ENCODE measurements at regions not wholly inside any gene's neighbourhood (a gene's known extent, or its start where the extent isn't known, plus 50 kb on each side); places are given as distances from the start of the nearest gene placed in this dataset.

DNA sequence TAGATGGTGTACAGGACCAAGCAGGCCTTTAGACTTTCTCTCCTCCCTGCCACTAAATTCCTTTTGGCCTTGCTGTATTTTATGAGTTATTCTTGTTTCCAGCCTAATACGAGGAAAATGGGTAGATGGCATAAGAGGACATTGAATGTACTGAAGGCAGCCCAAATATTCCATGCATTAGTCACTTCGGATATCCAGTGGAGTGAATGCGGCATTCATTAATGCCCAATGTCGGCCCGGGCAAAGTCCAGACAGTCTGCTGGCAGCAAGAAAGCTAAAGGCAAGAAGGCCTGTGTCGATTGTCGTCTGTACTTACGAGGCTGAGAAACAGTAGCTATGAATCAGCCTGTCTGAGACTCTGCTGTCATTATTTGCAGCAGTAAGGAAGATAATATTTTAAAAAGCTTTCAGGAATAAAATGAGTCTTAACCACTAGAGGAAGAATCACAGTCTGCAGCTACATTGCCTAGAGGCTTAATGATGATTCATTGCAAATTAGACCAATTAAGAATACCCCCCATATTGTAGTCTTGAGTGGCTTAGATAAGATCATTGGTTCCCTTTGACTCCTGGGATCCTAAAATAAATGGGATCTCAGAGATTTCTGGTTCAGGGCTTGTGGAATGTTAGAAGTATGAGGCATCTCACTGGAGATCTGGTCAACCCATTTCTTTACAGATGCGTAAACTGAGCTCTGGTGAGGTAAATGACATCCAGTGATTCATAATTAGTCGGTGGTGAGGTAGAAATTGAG lies 534.1 kb upstream of the JAG1 start:
- no peak for DNase-seq (ENCODE audit: low read depth in 3 of 3)

DNA sequence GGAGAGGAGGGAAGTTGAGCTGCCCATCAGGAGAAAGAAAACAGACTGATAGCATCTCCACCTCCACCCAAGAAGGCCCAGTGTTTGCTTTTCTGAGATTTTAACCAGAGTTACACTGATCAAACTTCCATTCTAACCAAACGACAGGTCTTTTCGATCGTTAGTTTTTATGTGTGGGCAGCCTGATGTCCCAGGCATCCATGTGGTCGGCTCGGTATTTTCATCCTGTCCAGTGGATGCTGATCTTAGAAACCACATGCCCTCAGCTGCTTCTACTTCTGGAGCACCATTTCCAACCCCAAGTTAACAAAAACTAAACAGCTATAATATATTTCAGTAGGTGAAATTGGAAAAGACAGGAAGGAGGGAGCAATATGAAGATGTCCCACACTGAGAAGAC lies 536.8 kb upstream of the JAG1 start:
- no peak for DNase-seq (ENCODE audit: low read depth in 3 of 3)

DNA sequence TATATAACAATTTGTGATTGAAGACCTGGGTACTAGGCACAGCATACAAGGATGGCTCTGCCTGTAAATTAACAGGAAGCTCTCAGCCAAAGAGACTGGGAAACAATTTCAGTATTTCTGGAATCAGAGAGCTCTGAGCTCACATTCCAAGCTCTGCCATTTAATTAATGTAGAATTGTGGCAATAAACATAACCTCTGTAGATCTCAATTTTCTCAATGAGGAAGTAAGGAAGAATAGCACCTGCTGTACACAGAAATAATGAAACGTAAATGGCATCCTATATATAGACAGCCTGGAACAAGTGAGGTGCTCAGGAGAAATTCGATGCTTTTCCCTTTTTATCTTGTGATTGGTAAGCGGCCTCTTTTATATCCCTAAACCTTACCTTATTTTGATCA lies 538.5 kb upstream of the JAG1 start:
- no peak for DNase-seq (ENCODE audit: low read depth in 3 of 3)

DNA sequence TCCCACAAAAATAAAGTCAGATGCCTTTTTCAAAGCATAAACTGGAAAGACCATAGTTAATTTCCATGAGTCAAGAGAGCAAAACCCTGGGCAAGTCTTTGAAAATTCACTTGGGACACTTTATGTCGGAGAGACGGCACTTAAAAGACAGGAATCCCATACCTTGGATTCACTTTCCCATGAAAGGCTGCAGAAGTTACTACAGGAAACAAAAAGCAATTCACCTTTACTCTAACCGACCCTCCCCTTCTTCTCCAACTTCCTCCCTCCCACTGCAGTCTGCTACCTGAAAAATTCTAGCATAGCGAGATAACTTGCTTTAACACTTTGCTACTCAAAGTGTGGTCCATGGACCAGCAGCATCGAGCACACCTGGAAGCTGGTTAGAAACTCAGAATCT lies 539.1 kb upstream of the JAG1 start:
- DNase-seq (ENCODE audit: low read depth in 3 of 3): no peak

DNA sequence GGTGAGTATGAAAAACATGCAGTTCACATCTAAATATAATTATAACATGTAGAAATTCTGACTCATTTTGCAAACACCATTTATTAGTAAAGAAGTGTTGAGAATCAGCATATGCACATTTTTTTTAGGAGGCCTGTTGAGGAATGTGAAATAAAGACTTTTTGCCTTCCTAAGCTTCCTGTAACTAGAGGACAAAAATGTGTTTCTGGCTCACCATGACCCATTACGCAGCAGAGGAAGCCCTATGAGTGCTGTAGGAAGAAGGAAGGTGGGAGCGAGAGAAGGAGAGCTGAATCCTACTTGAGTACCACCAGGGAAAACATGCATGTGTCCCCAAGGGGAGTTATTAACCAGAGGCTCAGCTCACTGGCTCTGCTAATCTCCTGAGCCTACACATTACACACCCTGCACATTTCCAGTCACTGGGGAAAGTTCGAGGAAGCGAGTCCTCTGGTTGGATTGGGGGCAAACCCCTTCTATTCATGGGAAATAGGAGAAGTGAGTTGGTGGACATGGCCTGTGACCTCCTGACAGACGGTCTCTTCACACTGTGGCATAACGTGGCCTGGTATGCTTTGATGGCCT lies 540.5 kb upstream of the JAG1 start:
- DNase-seq (ENCODE audit: low read depth in 3 of 3): no peak

DNA sequence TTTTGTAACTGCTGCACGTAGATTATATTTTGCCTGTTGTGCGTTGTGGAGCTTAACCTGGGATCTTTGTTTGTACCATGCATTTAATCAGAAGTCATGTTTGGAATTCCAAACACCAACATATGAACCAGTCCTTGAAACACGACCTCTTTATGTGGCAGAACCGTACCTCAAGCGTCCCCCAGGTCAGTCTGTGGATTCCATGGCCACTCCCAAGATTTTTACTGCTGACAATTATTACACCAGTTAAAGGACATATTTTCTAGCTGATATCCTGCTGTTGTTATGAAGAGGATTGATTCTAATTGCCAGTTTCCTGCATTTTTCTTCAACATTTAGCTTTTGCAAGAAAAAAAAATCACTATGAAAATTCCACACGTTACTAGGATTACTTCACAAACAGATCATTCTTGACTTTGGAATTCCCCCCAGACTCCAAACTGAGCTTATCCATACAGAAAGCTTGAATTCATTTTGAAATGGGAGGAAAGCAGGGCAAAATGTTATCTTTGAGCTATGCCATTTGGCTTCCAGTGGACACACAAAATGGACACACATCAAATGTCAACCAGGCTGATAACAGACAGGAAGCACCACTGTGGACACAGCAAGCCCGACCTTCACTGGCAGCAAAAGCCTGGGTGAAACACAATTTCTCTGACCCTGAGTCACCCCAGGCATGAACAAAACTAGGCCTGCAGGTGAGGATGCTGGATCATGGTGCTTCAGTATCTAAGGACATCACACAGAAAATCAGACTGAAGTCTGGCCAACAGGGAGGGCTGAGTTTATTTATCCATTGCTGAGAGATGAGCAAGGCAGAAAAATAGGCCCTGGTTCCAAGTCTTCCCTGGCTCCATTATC lies 542.9 kb upstream of the JAG1 start:
- DNase-seq (ENCODE audit: low read depth in 3 of 3): no peak

DNA sequence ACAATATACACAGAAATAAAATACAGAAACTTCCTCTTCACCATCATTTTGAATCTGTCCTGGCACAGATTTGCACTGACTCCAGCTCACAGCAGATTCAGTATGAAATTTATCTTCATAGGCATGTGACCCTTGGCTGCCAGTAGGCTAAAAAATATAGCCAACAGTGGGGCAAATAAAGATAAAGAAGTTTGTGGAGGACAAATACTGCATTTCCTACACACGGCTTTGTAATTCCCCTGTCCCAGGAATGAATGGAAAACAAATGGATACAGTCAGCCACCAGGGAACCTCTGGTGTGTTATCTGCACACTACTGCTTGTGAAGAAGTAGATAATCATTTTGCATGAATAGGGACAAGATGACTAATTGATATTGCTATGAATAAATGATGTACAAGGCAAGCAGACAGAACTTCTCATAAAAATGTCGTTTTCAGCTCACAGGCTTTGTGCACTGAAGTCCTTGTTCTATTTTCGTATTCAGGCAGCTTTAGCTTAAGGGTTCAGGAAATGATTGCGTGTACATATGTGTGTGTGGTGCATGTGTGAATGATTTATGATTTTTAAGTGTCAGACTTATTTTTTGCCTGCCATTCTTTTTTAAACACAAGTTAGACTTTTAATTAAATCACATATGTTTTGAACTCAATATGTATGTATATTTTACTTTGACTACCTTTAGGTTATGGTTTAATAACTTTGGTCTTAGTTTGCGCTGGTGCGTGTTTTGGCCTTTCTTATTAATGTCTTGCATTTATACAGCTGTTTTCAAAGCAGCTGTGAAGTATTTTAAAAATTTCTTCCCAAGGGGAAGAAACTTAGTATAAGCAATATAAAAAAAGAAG lies 543.8 kb upstream of the JAG1 start:
- no peak for DNase-seq (ENCODE audit: low read depth in 3 of 3)

DNA sequence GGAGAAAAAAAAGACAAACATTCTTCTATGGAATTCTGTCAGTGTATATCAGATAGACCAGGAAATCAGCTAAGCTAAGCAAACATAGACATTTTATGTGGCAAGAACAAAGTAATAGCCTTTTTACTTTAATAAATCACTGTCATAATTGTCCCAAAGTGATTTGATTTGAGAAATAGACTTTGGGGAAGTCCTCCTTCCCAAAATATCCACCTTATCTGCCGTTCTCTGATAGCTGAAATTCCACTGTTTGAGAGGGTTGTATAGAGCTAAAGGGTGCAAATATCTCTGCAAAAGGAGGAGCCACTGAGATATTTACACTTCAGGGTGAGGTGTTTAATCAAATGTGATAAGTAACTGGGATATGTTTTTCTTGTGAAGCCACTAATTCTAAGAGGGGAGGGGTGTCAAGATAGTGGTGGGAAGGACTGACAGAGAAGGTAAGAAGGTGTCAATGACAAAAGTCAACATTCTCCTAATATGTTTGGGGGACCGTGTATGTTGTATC lies 544.4 kb upstream of the JAG1 start:
- DNase-seq (ENCODE audit: low read depth in 3 of 3): no peak

DNA sequence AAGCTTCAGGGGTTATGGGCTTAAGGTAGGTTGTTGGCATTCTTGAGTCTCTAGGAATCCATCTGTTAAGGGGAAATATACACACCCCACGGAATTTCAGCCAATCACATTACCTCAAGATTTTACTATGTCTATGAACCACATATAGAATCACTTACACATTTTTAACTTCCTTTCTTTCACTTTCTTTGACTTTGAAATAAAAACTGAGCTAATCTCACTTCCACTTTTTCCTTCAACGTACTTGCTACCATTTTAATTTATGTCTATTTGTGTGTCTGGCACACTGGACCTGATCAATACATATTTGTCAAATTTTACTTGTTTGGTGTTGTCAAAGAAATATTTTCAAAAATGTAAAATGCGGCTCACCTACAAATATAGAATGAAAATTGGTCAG lies 545.4 kb upstream of the JAG1 start:
- DNase-seq (ENCODE audit: low read depth in 3 of 3): no peak

DNA sequence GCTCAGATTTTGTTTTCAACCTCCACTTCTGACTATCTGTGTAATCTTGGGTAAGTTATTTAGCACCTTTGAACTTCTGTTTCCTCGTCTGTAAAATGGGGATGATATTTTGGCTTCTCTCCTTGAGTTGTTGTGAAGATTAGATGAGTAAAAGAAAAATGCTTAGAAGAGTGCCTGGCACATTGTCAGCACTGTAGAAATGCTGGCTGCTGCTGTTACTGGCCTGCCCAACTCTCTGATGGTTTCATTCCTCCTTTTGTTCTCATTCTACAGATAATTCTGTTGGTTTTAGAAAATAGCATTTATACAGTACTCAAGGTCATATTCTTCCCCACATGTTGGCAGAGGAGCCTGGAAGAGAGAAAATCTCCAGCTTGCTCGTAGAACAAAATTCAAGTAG lies 547.2 kb upstream of the JAG1 start:
- no peak for DNase-seq (ENCODE audit: low read depth in 3 of 3)

DNA sequence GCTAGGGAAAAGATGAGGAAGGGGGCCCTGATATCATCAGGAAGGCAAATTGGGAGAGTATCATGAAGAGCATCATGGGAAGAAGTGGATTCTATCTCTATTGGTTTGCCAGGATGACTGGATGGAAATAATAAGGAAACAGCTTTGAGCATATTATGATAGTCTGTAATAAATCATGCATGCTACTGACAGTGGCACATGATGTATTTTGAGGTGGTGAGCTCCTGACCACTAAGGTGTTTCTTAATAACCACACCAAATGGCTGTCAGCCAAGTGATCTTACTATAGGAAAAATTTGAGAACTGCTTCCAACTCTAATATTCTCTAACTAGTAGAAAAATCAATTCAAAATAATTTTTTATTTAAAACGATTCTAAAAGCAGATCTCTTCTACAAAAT lies 548.4 kb upstream of the JAG1 start:
- DNase-seq (ENCODE audit: low read depth in 3 of 3): no peak

DNA sequence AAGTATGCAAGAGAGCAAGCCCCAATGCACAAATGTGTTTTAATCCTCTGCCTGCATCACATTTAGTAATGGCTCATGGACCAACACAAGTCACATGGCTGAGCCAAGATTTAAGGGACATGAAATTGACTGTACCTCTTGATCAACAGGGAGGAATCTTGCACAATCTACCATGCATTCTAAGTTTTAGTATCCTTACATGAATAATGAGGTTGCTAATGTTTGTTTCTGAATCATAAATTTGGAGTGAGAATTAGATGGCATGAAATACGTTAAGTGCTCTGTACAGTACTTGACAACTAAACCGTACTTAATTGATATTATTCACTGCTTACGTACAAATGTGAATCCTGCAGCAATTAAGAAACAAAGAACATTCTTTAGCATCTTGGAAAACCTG lies 553.8 kb upstream of the JAG1 start:
- DNase-seq (ENCODE audit: low read depth in 3 of 3): no peak

DNA sequence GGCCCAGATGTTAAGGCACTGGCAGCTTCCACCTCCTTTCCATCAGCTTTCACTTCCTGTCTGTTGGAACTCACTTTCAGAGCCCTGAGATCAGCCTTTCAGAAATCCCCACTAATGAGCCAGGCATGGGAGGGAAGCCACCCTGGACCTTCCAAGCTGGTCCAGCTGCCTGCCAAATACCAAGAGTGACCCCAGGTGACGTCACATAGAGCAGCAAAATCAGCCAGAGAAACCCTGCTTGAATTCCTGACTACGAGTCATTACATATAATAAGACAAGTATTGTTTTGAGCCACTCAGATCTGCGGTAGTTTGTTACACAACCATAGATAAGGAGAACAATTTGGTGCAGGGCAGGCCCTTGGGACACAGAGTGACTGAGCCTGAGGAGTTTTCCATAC lies 556.0 kb upstream of the JAG1 start:
- DNase-seq (ENCODE audit: low read depth in 3 of 3): no peak

DNA sequence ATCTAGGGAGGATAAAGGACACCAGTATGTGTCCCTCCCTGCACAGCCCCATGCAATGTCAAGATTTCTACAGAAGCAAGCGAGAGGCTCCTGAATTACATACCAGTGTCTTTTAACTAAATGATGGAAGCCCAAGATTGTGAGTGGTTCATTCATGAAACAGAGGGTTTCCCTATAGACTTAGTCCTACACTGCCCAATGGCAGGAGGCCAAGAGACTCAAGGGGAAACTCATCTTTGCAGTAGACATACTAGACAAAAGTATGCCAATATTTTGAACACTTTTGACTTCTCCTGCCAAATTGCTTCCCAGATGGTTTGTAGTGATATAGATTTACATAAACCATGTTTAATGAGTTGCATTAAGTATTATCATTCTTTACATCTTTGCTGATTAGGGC lies 557.2 kb upstream of the JAG1 start:
- no peak for DNase-seq (ENCODE audit: low read depth in 3 of 3)

DNA sequence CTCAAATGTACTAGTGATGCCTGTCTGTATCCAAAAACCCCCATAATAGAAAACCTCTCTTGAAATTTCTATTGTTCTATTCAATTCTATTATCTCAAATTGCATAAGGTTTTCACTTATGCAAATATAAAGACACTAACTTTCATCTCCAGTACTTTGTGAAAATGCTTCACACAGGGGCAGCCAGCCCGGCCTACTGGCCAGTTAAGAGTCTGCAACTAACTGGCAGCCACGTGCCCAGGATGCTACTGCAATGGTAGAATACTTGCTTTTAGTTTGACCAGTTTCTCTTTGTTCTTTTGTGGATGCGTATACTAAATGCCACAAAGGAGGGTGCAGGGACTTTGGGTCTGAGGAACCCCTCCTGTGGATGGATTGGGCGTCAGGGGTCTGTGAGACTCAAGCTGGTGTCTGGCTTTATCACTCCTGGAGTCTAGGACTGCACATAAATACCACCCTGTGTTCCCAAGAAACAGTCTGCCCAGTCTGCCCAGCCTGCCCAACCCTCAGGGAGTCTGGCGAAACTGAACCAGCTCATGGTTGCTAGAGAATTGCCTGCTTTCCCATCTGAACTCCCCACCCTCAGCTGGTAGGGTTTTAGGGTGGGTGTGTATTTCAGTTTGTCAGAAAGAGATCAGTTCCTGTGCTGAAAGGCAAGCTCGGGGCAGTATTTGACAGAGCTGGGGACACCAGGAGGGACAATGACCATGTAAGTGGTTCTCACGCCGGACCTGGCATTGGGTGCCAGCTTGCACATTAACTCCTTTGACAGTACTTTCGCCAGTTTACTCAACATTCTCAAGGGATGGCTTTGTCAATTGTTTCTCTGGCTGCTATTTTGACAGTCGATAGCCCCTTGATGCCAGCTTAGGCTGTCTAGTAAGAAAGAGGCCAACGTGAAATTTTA lies 558.2 kb upstream of the JAG1 start:
- no peak for DNase-seq (ENCODE audit: low read depth in 3 of 3)

DNA sequence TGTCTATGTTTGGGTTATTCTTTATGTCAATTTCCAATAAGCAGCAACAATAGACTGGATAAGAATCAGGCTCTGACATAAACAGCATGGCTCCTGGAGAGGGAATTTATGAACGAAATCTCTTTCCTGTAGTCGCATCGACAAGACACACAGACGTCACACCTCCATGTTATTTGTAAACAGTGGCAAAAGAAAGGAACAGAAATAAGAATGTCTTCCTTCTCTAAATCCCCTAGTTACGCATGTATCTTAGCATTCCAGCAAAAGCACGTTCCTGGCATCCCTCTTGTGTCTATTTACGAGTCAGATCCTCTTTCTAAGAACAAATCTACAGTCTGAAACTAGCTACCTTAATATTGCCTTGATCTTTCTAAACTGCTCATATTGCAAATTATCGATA lies 559.1 kb upstream of the JAG1 start:
- DNase-seq (ENCODE audit: low read depth in 3 of 3): no peak

DNA sequence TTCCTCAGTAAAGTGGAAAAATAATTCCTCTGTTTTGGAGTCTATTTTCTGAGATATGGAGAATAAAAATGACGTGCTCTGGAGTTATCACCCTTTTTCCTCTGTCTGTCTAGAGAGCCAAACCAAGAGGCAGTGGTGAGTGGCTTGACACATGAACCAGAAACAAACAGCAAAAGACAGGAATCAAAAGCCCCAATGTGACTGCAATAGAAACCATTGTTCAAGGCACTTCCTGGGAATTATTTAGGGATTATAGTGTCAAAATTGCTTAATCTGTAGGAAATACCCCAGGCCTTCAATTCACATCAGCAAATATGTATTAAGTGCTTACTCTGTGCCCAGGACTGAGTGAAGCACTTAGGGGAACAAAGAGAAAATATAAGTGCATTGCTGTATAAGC lies 560.4 kb upstream of the JAG1 start:
- DNase-seq (ENCODE audit: low read depth in 3 of 3): no peak

DNA sequence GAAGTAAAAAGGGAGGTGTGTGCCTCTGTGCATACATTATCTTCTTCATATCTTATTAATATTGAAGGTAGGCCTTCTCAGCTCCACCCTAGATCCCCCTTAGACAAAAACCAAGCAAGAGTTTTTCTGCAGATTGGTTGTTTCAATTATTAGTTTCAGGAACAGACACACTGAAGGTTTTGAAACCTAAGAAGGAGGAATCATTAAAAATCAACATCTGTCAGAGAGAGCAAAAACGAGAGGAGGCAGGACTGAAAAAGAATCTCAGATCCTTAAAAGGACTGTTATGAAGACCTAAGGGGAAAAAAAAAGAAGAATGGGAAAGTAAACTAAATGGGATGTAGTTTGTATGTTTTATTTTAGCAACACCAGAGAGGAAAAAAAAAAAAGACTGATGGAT lies 560.8 kb upstream of the JAG1 start:
- no peak for DNase-seq (ENCODE audit: low read depth in 3 of 3)

DNA sequence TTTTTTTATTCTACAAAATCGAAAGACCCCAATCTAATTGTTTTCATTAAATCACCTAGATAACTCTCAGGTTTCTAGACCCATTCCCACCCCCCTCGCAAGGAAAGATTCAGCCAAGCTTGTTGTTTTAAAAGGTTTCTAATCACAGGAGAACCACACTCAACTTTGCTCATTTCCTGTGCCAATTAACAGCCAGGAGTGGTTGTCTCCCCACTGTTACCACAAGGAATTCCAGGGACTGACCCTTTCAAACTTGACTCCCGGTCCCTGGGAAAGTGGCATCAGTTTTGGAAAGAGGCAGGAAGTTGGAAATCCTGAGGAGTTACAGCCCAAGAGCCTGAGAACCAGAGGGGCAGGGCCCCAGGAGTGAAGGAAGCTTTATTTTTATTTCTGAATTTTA lies 561.3 kb upstream of the JAG1 start:
- DNase-seq (ENCODE audit: low read depth in 3 of 3): no peak

DNA sequence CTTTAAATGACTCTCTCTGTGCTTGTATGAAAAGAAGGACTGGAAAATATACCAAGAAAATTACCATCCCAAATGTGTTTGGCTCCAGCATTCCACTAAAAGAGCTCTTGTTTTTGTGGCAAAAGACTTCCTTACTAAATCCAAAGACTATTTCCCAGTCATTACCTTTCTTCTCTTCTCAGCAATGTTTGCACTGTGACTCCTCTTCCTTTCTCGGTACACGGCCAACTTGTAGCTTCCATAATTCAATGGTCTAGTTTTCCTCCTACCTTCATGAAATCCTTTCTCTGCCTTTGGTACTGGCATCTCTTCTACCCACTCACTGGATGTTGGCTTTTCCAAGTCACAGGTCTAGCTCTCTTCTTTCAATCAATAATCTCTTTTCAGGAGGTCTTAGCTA lies 568.5 kb upstream of the JAG1 start:
- DNase-seq (ENCODE audit: low read depth in 3 of 3): no peak

DNA sequence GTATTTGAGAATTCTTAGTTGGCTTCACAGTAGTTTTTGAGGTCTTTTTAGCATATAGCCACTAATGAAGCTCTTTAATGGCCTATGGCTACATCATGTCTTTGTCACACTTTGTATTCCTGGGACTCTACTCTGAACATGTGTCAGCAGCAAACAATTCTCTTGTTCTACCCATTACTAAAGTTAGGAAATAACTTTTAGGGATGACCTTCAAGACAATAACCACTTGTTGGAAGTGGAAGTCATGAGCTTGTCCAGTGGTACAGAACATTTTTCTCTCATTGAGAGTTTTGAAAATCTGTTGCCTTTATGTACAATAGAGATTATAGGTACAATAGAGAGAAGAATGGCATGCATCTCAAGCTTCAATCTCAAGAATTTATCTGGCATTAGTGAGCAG lies 571.6 kb upstream of the JAG1 start:
- DNase-seq (ENCODE audit: low read depth in 3 of 3): no peak

All from stimulated activated CD4-positive, alpha-beta T cell treated with anti-CD3 and anti-CD28 coated beads, TNF-alpha, amount 100 ng/mL, for 24 hours (primary cell).